Hepatocyte (in vitro differentiated cells): ENCODE measurements at regions not wholly inside any gene's neighbourhood (a gene's known extent, or its start where the extent isn't known, plus 50 kb on each side); places are given as distances from the start of the nearest gene placed in this dataset.

Experiments used
- DNase-seq: peaks from one replicate; pipeline ENCODE4 v3.0.0-alpha.2; 2016; ENCODE audit warnings: low spot score
- H2AFZ ChIP-seq: fragments of 200-600 bp; sonication (generic); 2 replicates; pipeline ENCODE4 v1.6.0; 2016; ENCODE audit warnings: antibody characterized with exemption, mild to moderate bottlenecking
- H3K27ac ChIP-seq: fragments of 200-600 bp; sonication (generic); 2 replicates; pipeline ENCODE4 v1.5.1; 2016; ENCODE audit warnings: mild to moderate bottlenecking
- H3K27me3 ChIP-seq: fragments of 200-600 bp; sonication (generic); 2 replicates; pipeline ENCODE4 v1.6.1; 2016
- H3K36me3 ChIP-seq: fragments of 200-600 bp; sonication (generic); replicated peaks from 2 replicates; pipeline ENCODE4 v1.5.1; 2016; ENCODE audit warnings: low read depth; ENCODE audit not compliant: insufficient read depth
- H3K4me1 ChIP-seq: fragments of 200-600 bp; sonication (generic); 2 replicates; pipeline ENCODE4 v1.5.1; 2016; ENCODE audit warnings: mild to moderate bottlenecking, moderate library complexity; ENCODE audit not compliant: insufficient read depth
- H3K4me2 ChIP-seq: fragments of 200-600 bp; sonication (generic); 2 replicates; pipeline ENCODE4 v1.6.0; 2016
- H3K4me3 ChIP-seq: fragments of 200-600 bp; sonication (generic); 2 replicates; pipeline ENCODE4 v1.5.1; 2016; ENCODE audit warnings: mild to moderate bottlenecking
- H3K79me2 ChIP-seq: fragments of 200-600 bp; sonication (generic); 2 replicates; pipeline ENCODE4 v1.6.0; 2017; ENCODE audit warnings: mild to moderate bottlenecking
- H3K9me2 ChIP-seq: fragments of 200-600 bp; sonication (generic); replicated peaks from 2 replicates; pipeline ENCODE4 v1.6.0; 2017; ENCODE audit warnings: mild to moderate bottlenecking; ENCODE audit not compliant: insufficient read depth
- H3K9me3 ChIP-seq: fragments of 200-600 bp; sonication (generic); 2 replicates; pipeline ENCODE4 v1.5.1; 2016; ENCODE audit warnings: low read depth, mild to moderate bottlenecking
- H4K20me1 ChIP-seq: fragments of 200-600 bp; sonication (generic); 2 replicates; pipeline ENCODE4 v1.6.0; 2016; ENCODE audit warnings: mild to moderate bottlenecking; ENCODE audit not compliant: insufficient read depth, poor library complexity, severe bottlenecking
- EZH2 ChIP-seq: fragments of 200-600 bp; sonication (generic); IDR thresholded peaks from 2 replicates; pipeline ENCODE4 v1.6.1; 2016; ENCODE audit warnings: antibody characterized with exemption, mild to moderate bottlenecking, borderline replicate concordance
- EZH2phosphoT487 ChIP-seq: fragments of 200-600 bp; sonication (generic); IDR thresholded peaks from one replicate; pipeline ENCODE4 v1.6.1; 2018; ENCODE audit warnings: antibody characterized with exemption, mild to moderate bottlenecking, low read depth, moderate library complexity; ENCODE audit not compliant: unreplicated experiment, severe bottlenecking
- WGBS: methylation state at CpG from one replicate; pipeline ENCODE4 v1.1.6; 2016; ENCODE audit warnings: low lambda C conversion rate; ENCODE audit errors: missing lambda C conversion rate; 5-methylcytosine and 5-hydroxymethylcytosine counted together
- TF ChIP-seq, protein P1 (sequence below): fragments of 200-600 bp; sonication (generic); IDR thresholded peaks from 2 replicates; pipeline ENCODE4 v1.5.1; 2016; ENCODE audit warnings: antibody characterized with exemption, mild to moderate bottlenecking; ENCODE audit not compliant: poor library complexity

DNA sequence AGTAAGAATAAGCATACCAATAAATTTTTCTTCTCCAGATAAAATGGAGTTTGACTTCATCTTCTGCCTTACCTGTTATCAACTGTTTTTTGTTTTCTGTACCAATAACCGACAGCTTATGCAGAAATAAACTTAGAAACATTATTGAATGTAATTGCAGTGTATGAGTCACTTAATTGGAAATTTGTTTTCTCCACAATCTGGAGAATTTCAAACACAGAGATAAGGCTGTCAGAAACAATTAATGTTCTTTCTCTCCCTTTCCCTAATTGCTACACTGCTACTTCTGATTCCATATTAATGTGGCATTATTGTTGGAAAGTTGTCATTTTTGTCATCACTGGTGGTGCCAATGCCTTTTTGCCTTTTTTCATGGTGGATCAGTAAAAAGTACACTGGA lies 180.3 kb downstream of the SLCO4C1 start:
- Histone ChIP-seq H4K20me1 (no peaks in the 10 kb centered on the region), H2AFZ (no peak overlapping the region), H3K9me2 (no peaks in the 10 kb centered on the region), H3K79me2 (no peaks in the 10 kb centered on the region), H3K4me2 (no peak overlapping the region), H3K4me3 (no peak overlapping the region), H3K27me3 (no peaks in the 10 kb centered on the region), H3K36me3 (no peaks in the 10 kb centered on the region), H3K4me1 (no peaks in the 10 kb centered on the region), H3K27ac (no peak overlapping the region), H3K9me3 (no peaks in the 10 kb centered on the region)
- whole genome bisulfite sequencing: 86% methylated on average over 1 of the region's 1 CpG
- no peak for TF ChIP-seq EZH2phosphoT487
- DNase-seq: no peak

GRCh38 chr5:102114525-102115069 lies 181.5 kb downstream of the SLCO4C1 start:
- H3K27ac ChIP-seq: no peak overlapping the region
- H3K27me3 ChIP-seq: no peaks in the 10 kb centered on the region
- no peaks in the 10 kb centered on the region for H3K36me3 ChIP-seq
- WGBS: 72% methylated on average over 9 of the region's 9 CpGs
- no peaks in the 10 kb centered on the region for H3K9me3 ChIP-seq
- DNase-seq: no peak
- no peaks in the 10 kb centered on the region for H3K9me2 ChIP-seq
- TF ChIP-seq EZH2phosphoT487 (no peak), EZH2 (no peak)
- TF ChIP-seq, protein P1, sequence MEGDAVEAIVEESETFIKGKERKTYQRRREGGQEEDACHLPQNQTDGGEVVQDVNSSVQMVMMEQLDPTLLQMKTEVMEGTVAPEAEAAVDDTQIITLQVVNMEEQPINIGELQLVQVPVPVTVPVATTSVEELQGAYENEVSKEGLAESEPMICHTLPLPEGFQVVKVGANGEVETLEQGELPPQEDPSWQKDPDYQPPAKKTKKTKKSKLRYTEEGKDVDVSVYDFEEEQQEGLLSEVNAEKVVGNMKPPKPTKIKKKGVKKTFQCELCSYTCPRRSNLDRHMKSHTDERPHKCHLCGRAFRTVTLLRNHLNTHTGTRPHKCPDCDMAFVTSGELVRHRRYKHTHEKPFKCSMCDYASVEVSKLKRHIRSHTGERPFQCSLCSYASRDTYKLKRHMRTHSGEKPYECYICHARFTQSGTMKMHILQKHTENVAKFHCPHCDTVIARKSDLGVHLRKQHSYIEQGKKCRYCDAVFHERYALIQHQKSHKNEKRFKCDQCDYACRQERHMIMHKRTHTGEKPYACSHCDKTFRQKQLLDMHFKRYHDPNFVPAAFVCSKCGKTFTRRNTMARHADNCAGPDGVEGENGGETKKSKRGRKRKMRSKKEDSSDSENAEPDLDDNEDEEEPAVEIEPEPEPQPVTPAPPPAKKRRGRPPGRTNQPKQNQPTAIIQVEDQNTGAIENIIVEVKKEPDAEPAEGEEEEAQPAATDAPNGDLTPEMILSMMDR: no peak
- no peaks in the 10 kb centered on the region for H3K79me2 ChIP-seq
- H3K4me3 ChIP-seq: no peak overlapping the region
- no peaks in the 10 kb centered on the region for H3K4me1 ChIP-seq
- H3K4me2 ChIP-seq: no peak overlapping the region
- H2AFZ ChIP-seq: no peak overlapping the region
- H4K20me1 ChIP-seq: no peaks in the 10 kb centered on the region

GRCh38 chr5:102107865-102108264 lies 188.2 kb downstream of the SLCO4C1 start:
- 91% methylated on average over 3 of the region's 3 CpGs for WGBS
- no peak overlapping the region for H3K27ac ChIP-seq
- no peak for TF ChIP-seq EZH2phosphoT487

GRCh38 chr5:102106599-102106998 lies 189.5 kb downstream of the SLCO4C1 start:
- no peaks in the 10 kb centered on the region for H3K36me3 ChIP-seq

More at GRCh38 chr5:102107865-102108264, 188.2 kb downstream of the SLCO4C1 start:
- Histone ChIP-seq H3K4me2 (no peak overlapping the region), H3K79me2 (no peaks in the 10 kb centered on the region), H2AFZ (no peak overlapping the region), H3K9me3 (no peaks in the 10 kb centered on the region), H3K4me3 (no peak overlapping the region), H4K20me1 (no peaks in the 10 kb centered on the region), H3K4me1 (no peaks in the 10 kb centered on the region), H3K9me2 (no peaks in the 10 kb centered on the region), H3K36me3 (no peaks in the 10 kb centered on the region), H3K27me3 (no peaks in the 10 kb centered on the region)
- DNase-seq: no peak

More at GRCh38 chr5:102106599-102106998, 189.5 kb downstream of the SLCO4C1 start:
- Histone ChIP-seq H3K4me3 (no peak overlapping the region), H3K4me2 (no peak overlapping the region), H3K27ac (no peak overlapping the region), H3K4me1 (no peaks in the 10 kb centered on the region), H4K20me1 (no peaks in the 10 kb centered on the region), H2AFZ (no peak overlapping the region), H3K9me3 (no peaks in the 10 kb centered on the region), H3K9me2 (no peaks in the 10 kb centered on the region), H3K27me3 (no peaks in the 10 kb centered on the region), H3K79me2 (no peaks in the 10 kb centered on the region)
- DNase-seq: no peak
- TF ChIP-seq, protein P1: no peak
- TF ChIP-seq EZH2 (no peak), EZH2phosphoT487 (no peak)
